Left lung (tissue), 4 donors: ENCODE measurements at regions not wholly inside any gene's neighbourhood (a gene's known extent, or its start where the extent isn't known, plus 50 kb on each side); places are given as distances from the start of the nearest gene placed in this dataset.

ENCODE experiments used
- ATAC-seq: fragments of 200-7000 bp; cut with Tn5 transposase; one replicate; pipeline ENCODE4 v1.9.1; 2020; ENCODE audit warnings: moderate library complexity
- DNase-seq, 4 donors: peaks; one replicate each; pipeline ENCODE4 v3.0.0-alpha.2; 2013 to 2020
- H3K27ac ChIP-seq, 2 donors: fragments of 200-600 bp; sonication (generic) in 1 of 2; one replicate each; pipeline versions ENCODE4 v1.5.0 to v1.8.0; 2020 to 2021
- H3K27me3 ChIP-seq, 2 donors: fragments of 200-600 bp; sonication (generic) in 1 of 2; one replicate each; pipeline versions ENCODE4 v1.5.0 to v1.8.0; 2020 to 2021
- H3K36me3 ChIP-seq, 2 donors: fragments of 200-600 bp; sonication (generic) in 1 of 2; one replicate each; pipeline versions ENCODE4 v1.5.0 to v1.8.0; 2020 to 2021
- H3K4me1 ChIP-seq, 2 donors: fragments of 200-600 bp; one replicate each; pipeline ENCODE4 v1.8.0; 2021
- H3K4me3 ChIP-seq, 2 donors: fragments of 200-600 bp; sonication (generic) in 1 of 2; one replicate each; pipeline versions ENCODE4 v1.5.0 to v1.8.0; 2020 to 2021; ENCODE audit warnings: mild to moderate bottlenecking in 1 of 2
- H3K9me3 ChIP-seq, 2 donors: fragments of 200-600 bp; sonication (generic) in 1 of 2; one replicate each; pipeline versions ENCODE4 v1.5.0 to v1.8.0; 2020 to 2021
- intact Hi-C, 2 donors: fragments of 100-400 bp; cut with DNase I; formaldehyde crosslinking; loops; one replicate each; pipeline versions ENCODE4 v1.11.2 to v1.14.2; 2022
- TF ChIP-seq, protein P1 (sequence below), 2 donors: fragments of 200-600 bp; sonication (generic) in 1 of 2; IDR thresholded peaks; one replicate each; pipeline versions ENCODE4 v1.5.0 to v1.8.0; 2021; ENCODE audit warnings: antibody characterized with exemption in 2 of 2
- donor health status: DM: no; HTN: yes; CAD: no.
- donor health status: DM: no; HTN: no; CAD: no.

DNA sequence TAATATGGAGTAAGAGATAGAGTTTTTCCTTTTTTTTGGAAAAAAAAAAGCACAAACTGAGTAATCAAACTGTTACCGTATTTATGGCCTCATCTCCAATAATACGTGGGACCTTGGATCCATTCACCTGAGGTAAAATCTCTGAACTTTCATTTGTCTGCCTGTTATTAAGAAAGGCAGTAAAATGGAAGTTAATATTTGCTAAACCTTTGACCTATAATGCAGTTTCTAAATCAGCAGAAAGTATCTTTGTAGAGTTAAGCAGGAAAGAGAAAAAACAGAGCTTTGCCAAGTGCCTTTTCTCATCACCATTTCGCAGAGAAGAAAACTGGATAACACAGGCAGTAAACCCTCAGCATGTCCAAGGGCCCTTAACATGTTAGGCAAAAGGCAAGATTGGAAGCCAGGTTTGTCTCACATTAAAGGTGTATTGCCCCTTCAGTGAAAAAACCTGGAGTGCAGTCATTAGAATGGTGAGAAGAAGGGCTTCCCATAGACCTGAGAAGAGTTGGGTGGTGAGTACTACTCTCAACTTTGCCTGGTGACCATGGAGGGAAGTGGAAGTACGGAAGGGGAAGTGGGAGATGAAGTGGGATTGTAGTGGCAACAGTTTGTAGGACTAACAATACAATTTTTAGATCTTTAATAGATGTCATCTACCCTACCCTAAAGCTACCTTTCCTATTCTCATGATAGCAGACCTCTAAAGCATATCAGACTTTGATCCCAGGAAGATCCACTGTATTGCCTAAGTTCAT is 65.4 kb upstream of the GRAMD2B start:
- Histone ChIP-seq H3K4me1 (peaks cover 5 to 9% of the 10 kb centered on the region in 2 donors), H3K4me3 (no peak overlapping the region), H3K27me3 (no peaks in the 10 kb centered on the region), H3K9me3 (no peaks in the 10 kb centered on the region), H3K27ac (no peak overlapping the region), H3K36me3 (no peaks in the 10 kb centered on the region)
- TF ChIP-seq, protein P1, sequence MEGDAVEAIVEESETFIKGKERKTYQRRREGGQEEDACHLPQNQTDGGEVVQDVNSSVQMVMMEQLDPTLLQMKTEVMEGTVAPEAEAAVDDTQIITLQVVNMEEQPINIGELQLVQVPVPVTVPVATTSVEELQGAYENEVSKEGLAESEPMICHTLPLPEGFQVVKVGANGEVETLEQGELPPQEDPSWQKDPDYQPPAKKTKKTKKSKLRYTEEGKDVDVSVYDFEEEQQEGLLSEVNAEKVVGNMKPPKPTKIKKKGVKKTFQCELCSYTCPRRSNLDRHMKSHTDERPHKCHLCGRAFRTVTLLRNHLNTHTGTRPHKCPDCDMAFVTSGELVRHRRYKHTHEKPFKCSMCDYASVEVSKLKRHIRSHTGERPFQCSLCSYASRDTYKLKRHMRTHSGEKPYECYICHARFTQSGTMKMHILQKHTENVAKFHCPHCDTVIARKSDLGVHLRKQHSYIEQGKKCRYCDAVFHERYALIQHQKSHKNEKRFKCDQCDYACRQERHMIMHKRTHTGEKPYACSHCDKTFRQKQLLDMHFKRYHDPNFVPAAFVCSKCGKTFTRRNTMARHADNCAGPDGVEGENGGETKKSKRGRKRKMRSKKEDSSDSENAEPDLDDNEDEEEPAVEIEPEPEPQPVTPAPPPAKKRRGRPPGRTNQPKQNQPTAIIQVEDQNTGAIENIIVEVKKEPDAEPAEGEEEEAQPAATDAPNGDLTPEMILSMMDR (IDR thresholded peaks at IDR 0.05): no peak
- intact Hi-C loops: no loop called here
- DNase-seq (no peak), ATAC-seq (no peak)

DNA sequence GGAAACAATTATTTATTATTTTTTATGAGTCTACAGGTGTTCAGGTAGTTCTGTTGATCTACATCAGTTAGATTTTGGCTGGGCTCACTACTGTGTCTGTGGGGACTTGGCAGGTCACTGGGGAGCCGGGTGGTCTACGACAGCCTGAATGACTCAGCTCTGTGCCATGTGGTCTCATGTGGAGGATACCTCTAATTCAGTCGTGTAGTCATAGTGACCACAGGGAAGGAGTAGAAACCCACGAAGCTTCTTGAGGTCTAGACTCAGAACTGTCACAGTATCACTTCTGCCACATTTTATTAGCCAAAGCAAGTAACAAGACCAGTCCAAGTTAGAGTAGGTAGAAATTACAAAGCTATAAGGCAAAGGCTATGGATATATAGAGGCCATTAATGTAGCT is 64.7 kb upstream of the GRAMD2B start:
- ATAC-seq (no peak), DNase-seq (no peak)
- intact Hi-C loops: no loop called here
- Histone ChIP-seq H3K27me3 (no peaks in the 10 kb centered on the region), H3K4me1 (peaks cover 3 to 4% of the 10 kb centered on the region in 2 donors), H3K36me3 (no peaks in the 10 kb centered on the region), H3K4me3 (no peak overlapping the region), H3K9me3 (no peaks in the 10 kb centered on the region), H3K27ac (no peak overlapping the region)
- TF ChIP-seq, protein P1 (IDR thresholded peaks at IDR 0.05): no peak

DNA sequence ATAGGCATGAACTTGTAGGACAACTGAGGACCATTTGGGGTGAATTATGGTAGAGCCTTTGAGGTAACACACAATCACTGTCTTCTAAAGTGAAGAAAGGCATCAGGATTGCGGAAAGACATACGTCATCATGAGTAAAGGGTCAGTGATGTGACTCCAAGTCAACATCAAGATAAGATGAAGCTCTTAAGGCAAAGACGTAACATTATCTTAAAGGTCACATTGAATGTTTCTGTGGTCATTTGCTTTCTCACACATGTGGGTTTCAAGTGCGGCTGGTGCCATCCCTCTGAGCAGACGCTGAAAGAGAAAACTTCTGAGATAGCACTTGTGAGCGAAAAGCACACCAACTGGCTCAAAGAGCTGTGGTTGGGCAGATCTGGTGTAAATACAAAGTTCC is 63.3 kb upstream of the GRAMD2B start:
- H3K4me1 ChIP-seq: no peaks in the 10 kb centered on the region
- no peaks in the 10 kb centered on the region for H3K9me3 ChIP-seq
- DNase-seq: no peak
- intact Hi-C loops: no loop called here
- TF ChIP-seq, protein P1 (IDR thresholded peaks at IDR 0.05): no peak
- no peaks in the 10 kb centered on the region for H3K27me3 ChIP-seq
- H3K4me3 ChIP-seq: no peak overlapping the region
- no peak overlapping the region for H3K27ac ChIP-seq
- no peak for ATAC-seq
- no peaks in the 10 kb centered on the region for H3K36me3 ChIP-seq

DNA sequence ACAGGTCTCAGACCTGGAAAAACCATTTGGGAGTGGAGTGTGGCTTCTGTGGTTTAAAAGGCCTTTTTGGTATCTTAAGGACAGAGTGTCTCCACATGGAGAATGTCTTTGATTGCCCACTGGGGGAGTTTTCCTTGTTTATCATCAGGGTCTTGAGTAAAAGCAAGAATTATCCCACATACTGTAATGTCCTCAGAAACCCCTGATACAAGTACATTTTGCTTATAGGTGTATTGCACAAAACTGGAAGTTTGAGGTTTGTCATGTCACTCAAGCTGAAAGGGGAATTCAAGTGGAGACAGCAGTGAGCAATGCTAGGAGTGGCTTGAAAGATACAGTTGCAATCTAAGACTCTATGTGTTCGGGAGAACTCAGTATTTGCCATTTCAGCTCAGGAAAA is 62.7 kb upstream of the GRAMD2B start:
- ATAC-seq: peak; percentile 70
- no peak overlapping the region for H3K27ac ChIP-seq

DNA sequence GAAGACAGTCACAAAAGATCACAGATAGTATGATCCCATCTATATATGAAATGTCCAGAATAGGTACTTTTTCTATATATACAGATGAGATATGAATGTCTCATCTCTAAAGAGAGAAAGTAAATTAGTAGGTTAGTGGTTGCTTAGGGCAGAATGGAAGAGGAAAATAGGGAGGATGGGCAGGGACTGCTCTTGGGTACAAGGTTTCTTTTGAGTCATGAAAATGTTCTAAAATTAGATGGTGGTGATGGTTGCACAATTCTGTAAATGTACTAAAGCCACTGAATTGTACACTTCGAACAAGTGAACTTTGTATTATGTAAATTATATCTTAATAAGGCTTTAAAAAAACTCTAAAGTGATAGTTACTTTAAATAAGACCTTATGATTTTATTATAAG is 59.6 kb upstream of the GRAMD2B start:
- TF ChIP-seq, protein P1 (IDR thresholded peaks at IDR 0.05): no peak
- H3K27me3 ChIP-seq: no peaks in the 10 kb centered on the region
- intact Hi-C loops: no loop called here

More for the DNA sequence above, 62.7 kb upstream of the GRAMD2B start:
- TF ChIP-seq, protein P1 (IDR thresholded peaks at IDR 0.05): no peak
- intact Hi-C loops: no loop called here
- Histone ChIP-seq H3K36me3 (no peaks in the 10 kb centered on the region), H3K4me1 (no peaks in the 10 kb centered on the region), H3K27me3 (no peaks in the 10 kb centered on the region), H3K9me3 (no peaks in the 10 kb centered on the region), H3K4me3 (no peak overlapping the region)
- DNase-seq: no peak

More for the DNA sequence above, 59.6 kb upstream of the GRAMD2B start:
- DNase-seq (no peak), ATAC-seq (peak; percentile 19)
- Histone ChIP-seq H3K27ac (no peak overlapping the region), H3K36me3 (no peaks in the 10 kb centered on the region), H3K4me3 (no peak overlapping the region), H3K9me3 (no peaks in the 10 kb centered on the region), H3K4me1 (no peaks in the 10 kb centered on the region)
